Gastrocnemius medialis (tissue), 4 donors: ENCODE measurements at regions not wholly inside any gene's neighbourhood (a gene's known extent, or its start where the extent isn't known, plus 50 kb on each side); places are given as distances from the start of the nearest gene placed in this dataset.

Source experiments
- ATAC-seq, 2 donors: fragments of 150-250 bp; one replicate each; pipeline ENCODE4 v1.9.1; 2016
- DNase-seq, 2 donors: peaks; one replicate each; pipeline ENCODE4 v3.0.0-alpha.2; 2019
- H3K27ac ChIP-seq, 4 donors: fragments of 200-600 bp; sonication (generic); 1 replicate in 1 of 4; 2 replicates in 3 of 4; pipeline ENCODE4 v1.5.1; 2016 to 2018; ENCODE audit warnings: mild to moderate bottlenecking in 2 of 4, moderate library complexity in 1 of 4
- H3K27me3 ChIP-seq, 3 donors: fragments of 200-600 bp; sonication (generic) in 2 of 3; 1 replicate in 1 of 3; 2 replicates in 2 of 3; pipeline versions ENCODE4 v1.5.1 to v1.6.0; 2016 to 2019; ENCODE audit warnings: mild to moderate bottlenecking in 1 of 3, moderate library complexity in 1 of 3
- H3K36me3 ChIP-seq, 2 donors: fragments of 200-600 bp; sonication (generic) in 1 of 2; one replicate each; pipeline ENCODE4 v1.5.1; 2017 to 2018
- H3K4me1 ChIP-seq, 2 donors: fragments of 200-600 bp; sonication (generic) in 1 of 2; one replicate each; pipeline ENCODE4 v1.5.1; 2016 to 2017; ENCODE audit warnings: mild to moderate bottlenecking in 2 of 2
- H3K4me3 ChIP-seq, 4 donors: fragments of 200-600 bp; sonication (generic) in 3 of 4; 1 replicate in 1 of 4; 2 replicates in 3 of 4; pipeline ENCODE4 v1.5.1; 2016 to 2019; ENCODE audit warnings: mild to moderate bottlenecking in 2 of 4
- H3K9me3 ChIP-seq, 3 donors: fragments of 200-600 bp; sonication (generic) in 2 of 3; 1 replicate in 1 of 3; 2 replicates in 2 of 3; pipeline ENCODE4 v1.5.1; 2016 to 2019
- CTCF ChIP-seq, 5 experiments: fragments of 450-650 bp in 3 of 5; fragments of 200-600 bp in 2 of 5; sonication (generic) in 2 of 5; IDR thresholded peaks in 4 of 5; conservative IDR thresholded peaks in 1 of 5; 1 replicate in 4 of 5; 2 replicates in 1 of 5; pipeline ENCODE4 v1.5.1; 2016 to 2019; ENCODE audit warnings: antibody characterized with exemption in 5 of 5, mild to moderate bottlenecking in 3 of 5, moderate library complexity in 3 of 5
- POLR2A ChIP-seq, 2 donors: fragments of 450-650 bp; IDR thresholded peaks; one replicate each; pipeline ENCODE4 v1.6.1; 2017; ENCODE audit warnings: antibody characterized with exemption in 2 of 2, mild to moderate bottlenecking in 2 of 2, moderate library complexity in 2 of 2
- in situ Hi-C, 4 donors: fragments of 200-750 bp; cut with MboI; loops; one replicate each; pipeline versions ENCODE4 v1.15.0 to v1.8.0; 2017; ENCODE audit warnings: low sequenced_read_pairs in 4 of 4
- intact Hi-C: fragments of 100-400 bp; cut with DNase I; formaldehyde crosslinking; loops from one replicate; pipeline ENCODE4 v1.15.1; 2023; ENCODE audit warnings: low total_unique reads

- DNase-seq = no peak
- no peak overlapping the region for H3K4me3 ChIP-seq
- ATAC-seq = no peak
- no peaks in the 10 kb centered on the region for H3K27me3 ChIP-seq
- H3K27ac ChIP-seq = no peak overlapping the region
- no peaks in the 10 kb centered on the region for H3K36me3 ChIP-seq
- in situ Hi-C loops = no loop called here
- intact Hi-C loops = no loop called here
- no peak for TF ChIP-seq POLR2A (IDR thresholded peaks at IDR 0.05)
- TF ChIP-seq CTCF (IDR thresholded peaks at IDR 0.05 in 4 of 5, conservative IDR thresholded peaks at IDR 0.05 in 1 of 5) = no peak
- H3K4me1 ChIP-seq = peaks cover 0 to 5% of the 10 kb centered on the region in 2 donors
- H3K9me3 ChIP-seq = no peaks in the 10 kb centered on the region
Measured at GRCh38 chr3:193808317-193808716, 215.3 kb downstream of the OPA1 start.

DNA sequence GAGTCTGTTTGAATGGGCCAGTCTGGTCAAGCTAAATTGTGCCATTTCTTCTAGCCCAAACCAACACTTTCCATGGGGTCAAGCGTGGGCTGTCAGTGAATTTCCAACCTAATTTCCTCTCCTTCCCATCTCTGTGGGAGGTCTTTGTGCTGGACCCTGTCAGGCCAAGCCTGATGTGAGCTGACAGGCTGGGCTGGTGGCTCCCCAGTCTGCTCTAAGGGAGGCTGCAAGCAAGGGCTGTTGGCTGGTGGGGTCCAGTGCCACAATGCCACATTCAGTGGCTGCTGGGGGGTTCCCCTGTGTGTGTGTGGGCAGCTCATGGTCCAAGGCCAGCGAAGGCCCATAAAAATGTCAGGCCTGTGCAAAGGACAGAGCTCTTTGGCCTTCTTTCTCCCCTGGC lies 216.1 kb downstream of the OPA1 start:
- H3K27me3 ChIP-seq = no peaks in the 10 kb centered on the region
- DNase-seq (no peak), ATAC-seq (no peak)
- in situ Hi-C loops = no loop called here
- no peak overlapping the region for H3K4me3 ChIP-seq
- TF ChIP-seq POLR2A (IDR thresholded peaks at IDR 0.05) (no peak), CTCF (IDR thresholded peaks at IDR 0.05 in 4 of 5, conservative IDR thresholded peaks at IDR 0.05 in 1 of 5) (no peak)
- no peaks in the 10 kb centered on the region for H3K9me3 ChIP-seq
- no peak overlapping the region for H3K27ac ChIP-seq
- intact Hi-C loops = no loop called here
- no peaks in the 10 kb centered on the region for H3K36me3 ChIP-seq
- H3K4me1 ChIP-seq = peaks cover 0 to 5% of the 10 kb centered on the region in 2 donors

GRCh38 chr3:193812078-193812725 lies 219.2 kb downstream of the OPA1 start:
- peaks cover 5 to 12% of the 10 kb centered on the region in 2 donors for H3K4me1 ChIP-seq
- no peak overlapping the region for H3K4me3 ChIP-seq
- no peaks in the 10 kb centered on the region for H3K9me3 ChIP-seq
- H3K27me3 ChIP-seq = no peaks in the 10 kb centered on the region
- peak; percentile 42 to 74 for ATAC-seq
- intact Hi-C loops (no loop called here), in situ Hi-C loops (no loop called here)
- DNase-seq = no peak
- H3K27ac ChIP-seq = no peak overlapping the region
- TF ChIP-seq CTCF (IDR thresholded peaks at IDR 0.05 in 4 of 5, conservative IDR thresholded peaks at IDR 0.05 in 1 of 5) (no peak), POLR2A (IDR thresholded peaks at IDR 0.05) (no peak)
- H3K36me3 ChIP-seq = no peaks in the 10 kb centered on the region

DNA sequence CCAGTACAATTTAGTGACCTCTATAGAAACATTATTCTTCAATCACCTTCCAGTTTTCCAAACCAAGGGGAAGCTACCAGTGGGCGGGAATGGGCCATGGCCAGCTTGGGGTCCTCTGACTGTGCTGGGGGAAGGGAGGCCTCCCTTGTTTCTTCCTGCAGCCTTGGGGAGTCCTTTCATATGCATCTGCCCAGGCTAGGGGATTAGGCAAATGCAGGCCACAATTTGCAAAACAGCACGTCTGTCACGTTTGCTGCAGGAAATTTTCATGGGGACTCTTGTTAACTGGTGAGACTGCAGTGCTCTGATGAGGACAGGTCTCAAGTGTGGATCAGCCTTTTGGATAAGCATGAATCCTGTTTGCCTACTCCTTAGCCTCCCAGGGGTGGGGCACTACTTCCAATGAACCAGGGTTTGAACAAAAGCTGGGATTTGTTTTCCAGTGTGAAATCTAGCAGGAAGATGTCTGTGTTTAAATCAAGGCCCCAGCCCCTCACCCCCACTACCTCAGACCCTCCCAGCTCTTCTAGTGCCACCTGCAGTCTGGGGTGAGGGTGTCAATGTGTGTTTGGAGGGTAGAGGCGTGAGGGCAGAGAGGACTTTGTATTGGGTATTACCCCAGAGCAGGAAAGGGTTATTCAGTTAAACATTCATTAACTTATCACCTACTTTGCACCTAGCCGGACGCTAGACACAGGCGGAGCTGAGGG lies 219.9 kb downstream of the OPA1 start:
- peaks cover 5 to 15% of the 10 kb centered on the region in 2 donors for H3K4me1 ChIP-seq
- no peaks in the 10 kb centered on the region for H3K36me3 ChIP-seq
- DNase-seq = no peak
- in situ Hi-C loops = no loop called here
- no peak overlapping the region for H3K4me3 ChIP-seq
- intact Hi-C loops = no loop called here
- H3K27ac ChIP-seq = no peak overlapping the region
- no peak for ATAC-seq
- H3K9me3 ChIP-seq = no peaks in the 10 kb centered on the region
- no peaks in the 10 kb centered on the region for H3K27me3 ChIP-seq
- TF ChIP-seq POLR2A (IDR thresholded peaks at IDR 0.05) (no peak), CTCF (IDR thresholded peaks at IDR 0.05 in 4 of 5, conservative IDR thresholded peaks at IDR 0.05 in 1 of 5) (no peak)
